Hematopoietic multipotent progenitor cell treated with erythropoietin and hydrocortisone succinate and interleukin-3 and kit ligand, for 15 days (in vitro differentiated cells): ENCODE measurements at regions not wholly inside any gene's neighbourhood (a gene's known extent, or its start where the extent isn't known, plus 50 kb on each side); places are given as distances from the start of the nearest gene placed in this dataset.
"Not testable (repeated sequence)": the region's sequence is repeated elsewhere in the genome, so short reads cannot be mapped to it uniquely, and the experiment has no call there.

Experiments used
- DNase-seq: peaks from one replicate; pipeline ENCODE4 v3.0.0-alpha.2; 2015; ENCODE audit warnings: low spot score

GRCh38 chr13:103639326-103639725 is 573.1 kb upstream of the SLC10A2 start:
- DNase-seq: no peak

GRCh38 chr13:103638706-103639105 is 572.5 kb upstream of the SLC10A2 start:
- no peak for DNase-seq

GRCh38 chr13:103634066-103634465 is 567.8 kb upstream of the SLC10A2 start:
- no peak for DNase-seq

GRCh38 chr13:103625194-103625593 is 559.0 kb upstream of the SLC10A2 start:
- no peak for DNase-seq

GRCh38 chr13:103618151-103618550 is 551.9 kb upstream of the SLC10A2 start:
- DNase-seq: no peak

GRCh38 chr13:103615771-103616170 is 549.6 kb upstream of the SLC10A2 start:
- DNase-seq: no peak

- DNase-seq: no peak
These were observed 548.5 kb upstream of the SLC10A2 start for GRCh38 chr13:103614761-103615160.

- DNase-seq: no peak
These were observed 541.8 kb upstream of the SLC10A2 start for GRCh38 chr13:103607995-103608394.

GRCh38 chr13:103605546-103606326 is 539.5 kb upstream of the SLC10A2 start:
- no peak for DNase-seq

- DNase-seq: not testable (repeated sequence)
These were observed 533.7 kb upstream of the SLC10A2 start for GRCh38 chr13:103599870-103600269.

GRCh38 chr13:103598671-103599070 is 532.5 kb upstream of the SLC10A2 start:
- no peak for DNase-seq

- DNase-seq: no peak
These were observed 507.2 kb upstream of the SLC10A2 start for GRCh38 chr13:103573446-103573845.

GRCh38 chr13:103568314-103568713 is 502.1 kb upstream of the SLC10A2 start:
- no peak for DNase-seq

- no peak for DNase-seq
These were observed 491.7 kb upstream of the SLC10A2 start for GRCh38 chr13:103557878-103558277.

- DNase-seq: no peak
These were observed 490.5 kb upstream of the SLC10A2 start for GRCh38 chr13:103556681-103557080.

- no peak for DNase-seq
These were observed 481.7 kb upstream of the SLC10A2 start for GRCh38 chr13:103547914-103548313.

GRCh38 chr13:103546271-103546670 is 480.1 kb upstream of the SLC10A2 start:
- DNase-seq: no peak

- no peak for DNase-seq
These were observed 476.4 kb upstream of the SLC10A2 start for GRCh38 chr13:103542648-103543047.

- no peak for DNase-seq
These were observed 474.2 kb upstream of the SLC10A2 start for GRCh38 chr13:103540382-103540765.

GRCh38 chr13:103539721-103540381 is 473.6 kb upstream of the SLC10A2 start:
- no peak for DNase-seq

- DNase-seq: no peak
These were observed 473.0 kb upstream of the SLC10A2 start for GRCh38 chr13:103539265-103539664.

- no peak for DNase-seq
These were observed 471.4 kb upstream of the SLC10A2 start for GRCh38 chr13:103537616-103538015.

GRCh38 chr13:103531278-103531677 is 465.1 kb upstream of the SLC10A2 start:
- no peak for DNase-seq

GRCh38 chr13:103528437-103528836 is 462.2 kb upstream of the SLC10A2 start:
- no peak for DNase-seq
